HG03378 (cell line): ENCODE measurements at regions not wholly inside any gene's neighbourhood (a gene's known extent, or its start where the extent isn't known, plus 50 kb on each side); places are given as distances from the start of the nearest gene placed in this dataset.

Experiments used
- ATAC-seq: cut with Tn5 transposase; IDR thresholded peaks from one replicate; pipeline ENCODE4 v1.9.1; 2021; ENCODE audit warnings: mild to moderate bottlenecking, moderate library complexity; ENCODE audit not compliant: unreplicated experiment

- peak; percentile 65 for ATAC-seq
Observed at GRCh38 chr9:89234205-89235067, 55.8 kb upstream of the SHC3 start.

DNA sequence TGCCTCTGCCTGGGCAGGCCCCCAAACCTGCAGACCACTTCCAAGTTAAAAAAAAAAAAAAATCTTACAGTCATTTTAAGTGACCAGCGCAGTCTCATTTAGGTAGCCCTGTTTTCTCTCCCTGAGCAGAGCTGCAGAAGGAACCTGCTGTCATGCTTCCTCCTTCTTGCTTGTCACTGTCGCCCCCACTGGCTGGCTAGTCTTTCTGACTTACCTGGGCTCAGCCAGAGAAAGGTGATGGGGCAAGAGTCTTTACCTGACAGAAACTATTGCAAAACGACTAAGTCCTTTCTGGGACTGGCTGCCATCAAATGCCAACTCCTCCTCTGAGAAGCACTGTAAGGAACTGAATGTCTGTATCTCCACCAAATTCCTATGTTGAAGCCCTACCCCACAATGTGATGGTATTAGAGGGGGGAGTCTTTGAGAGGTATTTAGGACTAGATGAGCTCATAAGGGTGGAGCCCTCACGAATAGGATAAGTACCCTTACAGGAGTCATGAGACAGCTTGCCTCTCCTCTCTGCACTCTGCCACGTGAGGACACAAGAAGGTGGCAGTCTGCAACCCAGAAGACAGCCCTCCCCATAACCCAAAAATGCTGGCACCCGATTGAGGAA, 58.4 kb upstream of the SHC3 start:
- no peak for ATAC-seq

GRCh38 chr9:89238424-89238823, 59.8 kb upstream of the SHC3 start:
- ATAC-seq, result no peak

DNA sequence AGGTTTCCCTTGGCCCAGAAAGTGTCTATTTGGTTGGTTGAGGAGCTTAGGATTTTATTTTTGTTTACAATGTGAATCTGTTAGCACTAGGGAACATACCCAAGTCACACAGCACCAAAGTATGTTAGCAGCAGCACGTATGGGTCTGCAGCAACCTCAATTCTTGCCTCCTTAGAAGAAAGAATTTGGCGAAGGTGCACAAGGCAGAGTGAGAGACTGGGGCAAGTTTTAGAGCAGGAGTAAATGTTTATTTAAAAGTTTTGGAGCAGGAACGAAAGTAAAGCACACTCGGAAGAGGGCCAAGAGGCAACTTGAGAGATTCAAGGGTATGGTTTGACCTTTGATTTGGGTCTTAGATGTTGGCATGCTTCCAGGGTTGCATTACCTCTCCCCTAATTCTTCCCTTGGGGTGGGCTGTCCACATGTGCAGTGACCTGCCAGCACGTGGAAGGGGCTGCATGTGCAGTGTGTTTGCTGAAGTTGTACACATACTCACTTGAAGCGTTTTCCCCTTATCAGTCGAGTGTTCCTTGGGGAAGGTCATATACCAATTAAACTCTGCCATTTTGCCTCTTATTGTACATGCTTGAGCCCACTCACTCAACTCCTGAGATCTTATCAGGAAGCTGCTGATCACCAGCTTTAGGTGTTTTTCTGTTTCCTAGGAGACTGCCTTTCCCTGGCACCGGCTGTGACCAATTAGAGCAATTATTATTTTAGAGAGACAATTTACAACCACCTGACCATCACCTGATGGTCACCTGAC, 64.9 kb upstream of the SHC3 start:
- ATAC-seq, result no peak

- ATAC-seq, result no peak
Observed at GRCh38 chr9:89246840-89247239, 64.2 kb upstream of the CKS2 start.

GRCh38 chr9:89247431-89248353, 63.3 kb upstream of the CKS2 start:
- ATAC-seq, result no peak

DNA sequence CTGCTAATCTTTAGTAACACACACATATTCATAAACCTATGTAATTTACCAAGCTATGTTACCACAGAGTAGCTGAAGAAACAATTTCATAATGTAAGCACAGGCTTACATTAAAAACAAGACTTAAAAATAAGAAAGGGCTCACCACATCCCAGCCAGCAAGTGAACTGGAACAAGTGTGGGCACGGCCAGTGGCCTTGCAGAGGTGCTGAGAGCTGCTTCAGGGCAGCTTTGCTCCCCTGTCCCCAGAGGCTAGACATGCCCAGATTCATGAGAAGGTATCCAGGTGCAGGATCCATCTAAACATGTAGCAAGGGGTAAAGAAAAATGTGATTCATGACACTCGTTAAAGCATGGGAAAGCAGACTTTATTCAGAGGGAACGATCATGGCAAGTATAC, 62.0 kb upstream of the CKS2 start:
- no peak for ATAC-seq

GRCh38 chr9:89252651-89253267, 58.2 kb upstream of the CKS2 start:
- no peak for ATAC-seq

DNA sequence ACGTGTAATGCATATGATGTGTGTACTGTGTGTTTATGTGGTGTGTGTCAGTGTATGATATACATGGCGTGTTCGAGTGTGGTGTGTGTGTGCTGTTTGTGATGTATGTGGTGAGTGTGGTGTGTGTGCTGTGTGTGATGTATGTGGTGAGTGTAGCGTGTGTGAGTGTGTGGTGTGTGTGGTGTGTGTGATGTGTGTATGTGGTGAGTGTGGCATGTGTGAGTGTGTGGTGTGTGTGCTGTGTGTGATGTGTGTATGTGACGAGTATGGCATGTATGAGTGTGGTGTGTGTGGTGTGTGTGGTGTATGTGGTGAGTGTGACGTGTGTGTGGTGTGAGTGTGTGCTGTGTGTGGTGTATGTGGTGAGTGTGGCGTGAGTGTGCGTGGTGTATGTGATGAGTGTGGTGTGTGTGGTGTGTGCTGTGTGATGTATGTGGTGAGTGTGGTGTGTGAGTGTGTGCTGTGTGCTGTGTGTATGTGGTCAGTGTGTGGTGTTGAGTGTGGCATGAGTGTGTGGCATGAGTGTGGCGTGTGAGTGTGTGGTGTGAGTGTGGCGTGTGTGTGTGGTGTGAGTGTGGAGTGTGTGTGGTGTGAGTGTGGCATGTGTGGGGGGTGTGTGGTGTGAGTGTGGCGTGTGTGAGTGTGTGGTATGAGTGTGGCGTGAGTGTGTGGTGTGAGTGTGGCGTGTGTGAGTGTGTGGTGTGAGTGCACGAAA, 56.8 kb upstream of the CKS2 start:
- ATAC-seq, result no peak

DNA sequence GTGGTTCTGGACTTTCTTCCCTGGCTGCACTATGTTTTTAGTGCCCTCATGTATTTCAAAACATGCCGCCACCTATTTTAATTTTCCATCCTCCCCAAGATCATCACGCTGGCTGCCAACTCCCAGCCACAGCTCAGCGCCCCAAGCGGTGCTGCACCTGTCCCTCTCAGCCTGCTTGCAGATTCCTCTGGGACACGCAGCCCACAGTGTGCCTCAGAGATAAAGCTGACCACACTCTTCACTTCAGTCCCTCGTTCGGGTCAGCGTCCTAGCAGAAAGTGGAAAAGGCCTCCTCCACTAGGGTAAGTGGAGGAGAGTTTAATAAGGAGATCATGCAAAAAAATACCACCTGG, 56.2 kb upstream of the CKS2 start:
- ATAC-seq, result no peak

GRCh38 chr9:89256225-89256624, 54.8 kb upstream of the CKS2 start:
- no peak for ATAC-seq

DNA sequence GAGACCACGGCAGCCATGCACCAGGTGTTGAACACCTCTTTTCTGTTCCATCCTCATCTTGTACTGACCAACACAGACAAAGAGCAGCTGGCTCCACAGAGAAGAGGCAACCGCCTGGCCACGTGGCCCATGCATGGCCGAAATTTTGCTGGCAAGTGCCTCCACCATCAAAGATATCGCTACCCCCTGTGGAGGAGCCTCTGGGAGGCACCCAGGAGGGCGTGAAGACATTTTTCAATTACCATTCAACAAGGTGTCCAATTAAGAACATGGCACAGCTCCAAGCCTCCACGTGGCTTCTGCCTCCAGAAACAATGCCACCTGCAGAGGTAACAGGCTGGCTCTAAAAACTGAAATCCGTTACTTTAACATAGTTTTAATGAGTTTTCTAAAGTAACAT, 54.4 kb upstream of the CKS2 start:
- no peak for ATAC-seq

DNA sequence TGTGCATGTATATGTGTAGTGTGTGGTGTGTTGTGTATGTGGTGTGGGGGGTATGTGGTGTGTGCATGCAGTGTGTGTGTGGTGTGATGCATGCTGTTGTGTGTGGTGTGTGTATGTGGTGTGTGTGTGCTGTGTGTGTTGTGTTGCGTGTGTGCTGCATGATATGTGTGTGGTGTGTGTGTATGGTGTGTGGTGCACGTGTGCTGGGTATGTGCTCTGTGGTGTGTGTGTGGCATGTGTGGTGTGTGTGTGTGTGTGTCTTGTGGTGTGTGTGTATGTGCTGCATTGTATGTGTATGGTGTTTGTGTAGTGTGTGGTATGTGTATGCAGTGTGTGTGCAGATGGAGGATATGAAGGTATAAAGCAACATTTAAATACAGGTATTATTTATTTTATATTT, 50.5 kb upstream of the CKS2 start:
- no peak for ATAC-seq
